ENCODE measurements at regions not wholly inside any gene's neighbourhood (a gene's known extent, or its start where the extent isn't known, plus 50 kb on each side); places are given as distances from the start of the nearest gene placed in this dataset.

DNA sequence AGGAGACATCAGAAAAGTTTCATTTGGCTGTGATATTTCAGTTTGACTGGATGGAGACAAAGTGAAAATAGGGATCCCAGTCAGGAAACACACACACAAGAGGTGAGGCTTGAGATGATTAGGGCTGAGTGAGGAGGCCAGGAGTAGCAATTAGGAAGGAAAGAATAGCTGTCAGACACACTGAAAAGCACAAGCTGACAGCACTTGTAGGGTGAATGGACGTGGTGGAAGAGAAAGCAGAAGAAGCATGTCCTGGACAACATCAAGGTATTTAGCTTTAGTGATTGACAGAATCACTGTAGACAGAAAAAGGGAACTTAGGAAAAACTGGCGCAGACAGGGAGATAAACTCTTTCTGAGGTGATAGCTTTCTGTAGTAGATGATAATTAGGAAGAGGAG, 347.7 kb downstream of the TGFB2 start:
- TF ChIP-seq POLR2A (IDR thresholded peaks at IDR 0.05; ENCODE audit: low read depth, low read length): no peak
- no peak for TF ChIP-seq POLR2AphosphoS5 (IDR thresholded peaks at IDR 0.05; ENCODE audit: low read depth, low read length)
- TF ChIP-seq SPI1 (IDR thresholded peaks at IDR 0.05; ENCODE audit: low read depth, low read length): no peak
